ENCODE measurements at regions not wholly inside any gene's neighbourhood (a gene's known extent, or its start where the extent isn't known, plus 50 kb on each side); places are given as distances from the start of the nearest gene placed in this dataset.

- TF ChIP-seq CTCF (IDR thresholded peaks at IDR 0.05; ENCODE audit: low read depth, low read length, poor library complexity, severe bottlenecking) (no peak), EZH2phosphoT487 (IDR thresholded peaks at IDR 0.05; ENCODE audit: borderline replicate concordance, low read length) (no peak)
These were observed 140.2 kb downstream of the C9orf50 start for GRCh38 chr9:129480745-129481144.

Measured in DOHH2 (cell line).